HG03565 (cell line): ENCODE measurements at regions not wholly inside any gene's neighbourhood (a gene's known extent, or its start where the extent isn't known, plus 50 kb on each side); places are given as distances from the start of the nearest gene placed in this dataset.

Source experiments
- ATAC-seq: cut with Tn5 transposase; IDR thresholded peaks from one replicate; pipeline ENCODE4 v1.9.1; 2021; ENCODE audit warnings: mild to moderate bottlenecking, moderate library complexity; ENCODE audit not compliant: unreplicated experiment

DNA sequence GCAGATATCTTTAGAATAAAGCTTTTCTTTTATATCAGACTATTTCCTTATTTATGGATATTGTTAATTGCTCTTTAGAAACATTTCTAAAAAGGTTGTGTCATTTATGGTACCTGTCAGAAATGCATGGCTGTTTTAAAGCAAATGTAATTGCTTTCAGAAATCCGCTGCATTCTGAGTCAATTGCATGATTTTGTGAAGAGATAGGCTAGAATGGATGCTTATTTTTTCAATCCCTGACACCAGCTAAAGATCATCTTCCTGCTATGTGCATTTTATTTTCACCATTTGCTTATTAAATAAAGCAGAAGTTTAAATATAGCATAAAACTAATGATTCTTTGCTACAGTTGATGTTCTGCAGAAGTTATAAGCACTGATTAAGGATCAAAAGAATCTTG lies 170.2 kb upstream of the C9orf72 start:
- no peak for ATAC-seq

DNA sequence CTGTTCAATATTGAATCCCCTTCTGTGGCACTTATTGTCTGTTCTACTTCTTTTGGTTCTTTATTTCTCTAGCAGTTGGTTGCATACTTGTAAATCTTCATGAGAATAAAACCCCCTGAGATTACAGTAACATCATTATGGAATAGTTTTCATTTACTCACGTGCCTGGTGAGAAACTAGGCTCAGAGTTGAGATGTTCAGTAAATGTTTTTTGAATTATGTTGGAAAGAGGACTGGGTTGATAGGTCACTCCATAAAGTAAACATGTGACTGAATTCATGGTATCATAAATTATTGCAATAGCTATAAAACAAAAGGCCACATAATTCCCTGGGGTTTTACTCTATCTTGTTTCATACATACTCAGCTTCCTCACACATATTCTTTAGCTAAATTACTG lies 174.2 kb upstream of the C9orf72 start:
- no peak for ATAC-seq

DNA sequence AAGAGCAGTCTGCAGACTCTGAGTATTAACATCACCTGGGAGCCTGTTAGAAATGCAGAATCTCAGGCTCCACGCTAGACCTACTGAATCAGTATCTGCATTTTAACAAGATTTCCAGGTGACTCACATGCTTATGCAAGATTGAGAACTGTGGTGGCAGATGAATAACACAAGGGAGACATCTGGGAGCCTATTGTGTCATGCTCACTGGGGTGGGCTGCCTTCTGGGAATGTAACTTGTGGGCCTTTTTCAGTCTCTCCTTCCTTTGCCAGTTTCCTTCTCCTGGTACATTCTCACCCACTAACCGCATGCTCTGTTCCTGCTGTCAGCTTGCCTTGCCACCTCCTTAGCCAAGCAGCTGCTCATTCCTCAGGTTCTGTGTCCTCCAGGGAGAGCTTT lies 176.6 kb upstream of the C9orf72 start:
- no peak for ATAC-seq

DNA sequence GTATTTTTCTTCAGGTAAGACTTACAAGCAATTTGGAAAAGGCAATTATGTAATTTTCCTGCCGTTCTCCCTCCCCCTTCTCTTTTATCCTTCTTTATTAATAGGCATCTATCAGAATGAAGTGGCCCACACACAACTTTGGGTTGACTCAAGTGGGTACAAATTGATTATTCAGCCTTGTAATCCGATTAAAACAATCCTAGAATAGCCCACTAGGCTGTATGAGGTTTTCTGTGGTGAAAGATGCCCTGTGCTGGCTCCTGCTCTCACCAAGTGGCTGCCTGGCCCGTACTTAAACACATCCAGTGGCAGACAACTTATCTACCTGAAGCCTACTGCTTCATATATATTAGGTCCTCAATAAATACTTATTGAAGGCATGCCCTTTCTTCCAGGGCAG lies 177.3 kb upstream of the C9orf72 start:
- ATAC-seq = no peak

DNA sequence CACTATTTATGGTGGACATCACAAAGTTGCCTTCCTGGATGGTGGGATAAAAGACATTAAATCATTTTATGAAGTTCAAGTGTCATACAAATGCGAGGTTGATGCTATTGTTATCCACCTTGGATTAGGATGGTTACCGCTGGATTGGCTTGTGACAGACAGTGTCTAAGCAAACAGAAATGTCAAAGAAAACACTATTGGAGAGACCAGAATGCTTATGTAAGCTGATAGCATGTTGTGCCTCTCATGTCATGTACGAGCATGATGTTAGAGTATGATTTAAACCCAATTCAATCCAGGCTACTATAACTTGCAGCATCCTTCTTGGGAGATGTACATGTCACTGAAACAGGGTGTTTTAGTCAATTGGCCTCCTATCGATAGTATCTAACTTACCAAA lies 178.8 kb upstream of the C9orf72 start:
- ATAC-seq = no peak

DNA sequence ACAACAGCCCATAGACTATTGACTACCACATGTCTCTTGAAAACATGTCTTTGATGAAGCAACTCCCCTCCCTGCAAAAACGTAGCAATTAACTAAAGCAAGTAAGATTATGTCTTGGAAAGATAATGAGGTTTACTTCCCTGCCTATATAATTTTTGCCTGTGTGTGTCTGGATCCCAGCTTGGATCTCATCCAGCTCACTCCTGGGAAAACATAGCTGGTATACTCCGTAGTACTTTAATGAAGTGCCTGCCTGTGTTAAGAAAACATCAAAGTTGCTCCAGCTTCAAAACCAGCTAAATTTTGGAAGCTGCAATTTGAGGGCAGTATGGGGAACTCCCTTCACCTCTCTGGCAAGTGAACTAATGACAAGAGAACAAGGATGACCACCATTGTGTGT lies 182.6 kb upstream of the C9orf72 start:
- no peak for ATAC-seq

DNA sequence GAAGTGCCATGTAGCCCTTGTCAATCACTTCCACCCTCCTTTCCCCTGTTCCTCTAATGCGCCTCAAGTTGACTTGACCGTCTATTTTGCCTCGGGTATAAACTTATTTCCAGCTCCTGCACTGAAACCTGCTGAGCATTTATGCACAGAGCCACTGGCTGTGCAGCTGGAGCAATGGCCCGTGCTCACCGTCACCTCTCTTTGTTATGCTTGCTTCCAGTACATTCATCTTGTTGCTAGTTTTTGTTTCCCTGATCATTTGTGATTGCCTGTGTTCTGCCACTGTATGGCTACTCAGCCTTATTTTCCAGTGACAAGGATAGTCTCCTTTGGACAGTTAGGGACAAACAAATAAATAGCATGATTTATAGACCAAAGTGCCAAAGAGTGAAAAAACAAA lies 183.1 kb upstream of the C9orf72 start:
- no peak for ATAC-seq

DNA sequence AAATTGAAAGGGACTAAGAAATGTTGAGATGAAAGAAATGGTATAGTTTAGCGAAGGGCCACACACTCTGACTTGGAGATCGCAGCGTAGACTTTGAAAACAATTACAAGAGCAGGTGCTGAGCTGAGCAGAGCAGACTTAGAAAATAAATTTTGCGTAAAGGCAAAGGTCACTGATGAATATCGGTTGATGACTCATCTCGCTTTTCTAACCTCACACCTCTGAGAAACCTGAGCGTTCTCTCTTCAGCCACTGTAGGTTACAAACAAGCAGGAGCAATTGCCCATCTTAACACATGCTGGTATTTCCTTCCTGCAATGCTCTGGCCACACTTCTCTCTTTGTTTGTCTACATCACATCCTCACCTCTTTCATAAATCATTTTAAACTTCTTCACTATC lies 190.6 kb upstream of the C9orf72 start:
- no peak for ATAC-seq

DNA sequence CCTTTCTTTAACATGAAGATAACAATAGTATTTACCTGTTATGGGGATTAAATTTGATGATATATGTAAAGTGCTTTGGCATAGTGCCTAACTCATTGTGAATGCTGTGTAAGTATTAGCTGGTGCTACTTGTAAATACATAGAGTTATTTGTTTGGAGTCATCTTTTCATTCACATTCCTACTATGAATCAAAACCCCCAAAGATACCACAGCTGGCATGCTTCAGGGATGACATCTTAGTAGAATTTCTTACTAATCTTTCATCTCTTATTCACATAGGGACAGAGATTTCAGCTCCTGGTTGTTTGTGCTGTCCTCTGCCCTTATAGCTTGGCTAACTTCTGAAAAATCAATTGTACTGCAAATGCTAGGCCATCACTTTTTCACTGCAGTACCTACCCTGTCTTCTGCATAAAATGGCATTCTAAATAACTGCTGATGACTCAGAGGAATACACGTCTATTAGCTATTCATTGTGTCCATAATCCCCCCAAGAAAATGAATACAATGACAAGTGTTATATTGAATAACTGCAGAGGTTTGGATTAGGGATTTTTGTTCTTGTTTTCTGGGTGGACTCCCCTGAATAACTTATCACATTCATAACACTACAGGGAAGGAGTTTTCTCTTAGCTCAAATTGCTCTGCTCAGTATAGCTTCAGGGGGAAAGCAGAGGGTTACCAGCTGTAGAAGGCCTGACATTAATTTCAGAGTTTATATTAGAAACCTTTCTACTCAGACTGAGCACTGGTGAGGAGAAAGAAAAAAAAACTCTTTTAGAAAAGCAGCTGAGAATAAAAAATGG lies 192.2 kb upstream of the C9orf72 start:
- no peak for ATAC-seq

DNA sequence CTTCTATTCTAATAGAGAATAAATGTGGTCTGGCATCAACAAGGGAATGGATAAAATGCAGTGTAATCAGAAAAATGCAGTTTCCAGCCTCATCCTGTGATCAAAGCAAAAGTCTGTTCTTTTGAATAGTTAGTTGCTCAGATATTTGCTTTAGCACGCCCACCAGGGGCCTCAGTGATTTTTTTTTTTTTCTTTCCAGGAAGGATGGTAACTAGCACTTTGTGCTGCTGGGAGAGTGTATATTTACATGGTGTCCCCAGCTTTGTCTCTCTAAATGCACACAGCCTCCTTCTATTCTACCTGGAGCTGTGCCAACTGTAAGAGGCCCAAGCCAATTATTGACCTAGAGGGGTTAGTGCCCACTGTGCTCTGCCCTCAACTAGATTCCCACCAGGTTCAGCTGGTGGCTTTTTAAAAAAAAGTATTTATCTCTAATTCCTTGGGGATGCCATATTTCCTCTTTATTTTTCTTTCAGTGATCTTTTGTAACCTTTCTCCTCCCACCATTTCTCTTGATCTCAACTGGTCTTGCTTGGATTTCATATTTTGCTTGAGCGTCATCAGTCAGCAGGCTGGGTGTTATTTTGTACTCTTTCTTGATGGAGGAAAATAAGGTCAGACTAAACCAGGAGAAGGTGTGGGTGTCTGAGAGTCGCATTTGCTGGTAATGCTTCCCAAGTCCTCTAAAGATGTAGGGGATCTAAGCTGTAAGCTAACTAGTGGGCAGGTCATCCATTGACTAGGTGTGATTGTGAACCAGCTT lies 193.0 kb upstream of the C9orf72 start:
- no peak for ATAC-seq

DNA sequence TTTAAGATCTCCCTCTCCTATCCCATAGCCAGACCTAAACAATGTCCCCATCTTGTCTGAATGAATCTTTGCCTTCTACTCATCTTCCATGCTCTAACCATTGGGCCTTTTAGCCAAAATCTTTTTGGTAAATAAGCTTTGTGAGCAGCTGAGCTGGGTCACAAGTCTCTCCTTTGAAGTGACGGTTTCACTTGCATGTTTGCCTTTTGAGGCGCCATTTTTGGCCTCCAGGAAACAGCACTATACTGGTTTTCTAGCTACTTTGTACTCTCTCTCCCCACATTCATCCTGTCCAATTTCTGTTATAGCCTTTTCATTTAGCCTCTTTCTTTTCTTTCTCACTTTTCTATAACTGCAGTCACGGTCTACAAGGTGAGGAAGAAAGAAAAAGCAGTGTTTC lies 195.5 kb upstream of the C9orf72 start:
- no peak for ATAC-seq

DNA sequence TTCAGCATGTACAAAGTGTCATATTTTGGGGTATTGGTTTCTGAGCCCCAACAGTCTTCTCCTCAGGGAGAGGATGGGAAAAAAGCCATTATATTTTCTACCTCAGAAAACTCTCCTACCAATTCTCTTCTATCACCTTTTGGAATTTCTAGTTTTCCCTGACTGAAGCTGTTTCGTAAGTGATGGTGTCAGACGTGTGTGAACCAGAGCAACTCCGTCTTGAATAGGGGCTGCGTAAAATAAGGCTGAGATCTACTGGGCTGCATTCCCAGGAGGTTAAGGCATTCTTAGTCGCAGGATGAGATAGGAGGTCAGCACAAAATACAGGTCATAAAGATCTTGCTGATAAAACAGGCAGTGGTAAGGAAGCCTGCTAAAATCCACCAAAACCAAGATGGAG lies 197.3 kb upstream of the C9orf72 start:
- ATAC-seq = no peak

DNA sequence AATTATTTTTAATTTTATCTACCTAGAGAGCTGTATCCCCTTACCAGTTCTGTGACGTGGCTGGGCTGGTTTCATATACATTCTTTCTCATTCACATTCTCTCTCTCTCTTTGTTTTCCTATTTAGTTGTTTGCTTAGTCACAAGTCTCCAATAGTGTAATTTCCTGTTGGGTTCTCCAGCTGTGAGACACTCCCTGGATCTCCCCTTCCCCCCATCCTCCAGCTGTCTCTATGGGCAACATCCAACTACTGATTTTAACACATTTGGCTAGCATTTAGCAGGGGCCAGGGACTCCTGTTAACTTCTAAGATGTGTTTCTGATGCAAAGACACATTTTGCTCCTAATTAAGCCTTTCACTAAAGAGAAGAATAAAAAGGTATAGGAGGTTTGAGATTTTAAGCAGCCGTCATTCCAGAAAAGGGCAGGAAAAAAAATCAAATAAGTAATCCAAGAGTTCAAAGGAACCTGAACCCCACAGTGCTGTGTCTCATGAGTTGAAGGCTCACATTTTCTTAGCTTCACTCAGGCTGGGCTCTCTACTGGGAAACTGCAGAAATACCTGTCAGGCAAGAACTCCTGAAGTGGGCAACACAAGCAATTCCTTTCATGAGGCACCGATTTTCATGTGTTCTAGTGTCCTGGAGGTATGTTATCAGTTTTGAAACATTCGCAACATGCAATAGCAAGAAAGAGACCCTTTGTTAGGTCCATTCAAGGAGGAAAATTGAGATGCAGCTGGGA lies 198.7 kb upstream of the C9orf72 start:
- ATAC-seq = no peak

DNA sequence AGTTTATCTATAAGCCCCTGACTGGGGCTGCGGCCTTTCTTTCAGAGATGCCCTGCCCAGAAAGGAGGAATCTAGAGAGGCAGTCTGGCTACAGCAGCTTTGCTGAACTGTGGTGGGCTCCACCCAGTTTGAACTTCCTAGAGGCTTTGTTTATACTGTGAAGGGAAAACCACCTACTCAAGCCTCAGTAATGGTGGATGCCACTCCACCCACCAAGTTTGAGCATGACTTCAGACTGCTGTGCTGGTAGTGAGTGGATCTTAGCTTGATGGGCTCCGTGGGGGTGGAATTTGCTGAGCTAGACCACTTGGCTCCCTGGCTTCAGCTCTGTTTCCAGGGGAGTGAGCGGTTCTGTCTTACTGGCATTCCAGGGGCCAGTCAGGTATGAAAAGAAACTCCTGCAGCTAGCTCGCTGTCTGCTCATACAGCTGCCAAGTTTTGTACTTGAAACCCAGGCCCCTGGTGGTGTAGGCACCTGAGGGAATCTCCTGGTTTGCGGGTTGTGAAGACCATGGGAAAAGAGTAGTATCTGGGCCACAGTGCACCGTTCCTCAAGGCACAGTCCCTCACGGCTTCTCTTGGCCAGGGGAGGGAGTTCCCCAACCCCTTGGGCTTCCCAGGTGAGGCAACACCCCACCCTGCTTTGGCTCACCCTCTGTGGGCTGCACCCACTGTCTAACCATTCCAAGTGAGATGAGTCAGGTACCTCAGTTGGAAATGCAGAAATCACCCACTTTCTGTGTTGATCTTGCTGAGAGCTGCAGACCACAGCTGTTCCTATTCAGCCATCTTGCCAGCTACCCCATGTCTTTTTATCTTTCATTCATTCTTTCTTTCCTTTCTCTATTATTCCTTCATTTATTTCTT lies 211.8 kb upstream of the C9orf72 start:
- ATAC-seq = peak; percentile 32

DNA sequence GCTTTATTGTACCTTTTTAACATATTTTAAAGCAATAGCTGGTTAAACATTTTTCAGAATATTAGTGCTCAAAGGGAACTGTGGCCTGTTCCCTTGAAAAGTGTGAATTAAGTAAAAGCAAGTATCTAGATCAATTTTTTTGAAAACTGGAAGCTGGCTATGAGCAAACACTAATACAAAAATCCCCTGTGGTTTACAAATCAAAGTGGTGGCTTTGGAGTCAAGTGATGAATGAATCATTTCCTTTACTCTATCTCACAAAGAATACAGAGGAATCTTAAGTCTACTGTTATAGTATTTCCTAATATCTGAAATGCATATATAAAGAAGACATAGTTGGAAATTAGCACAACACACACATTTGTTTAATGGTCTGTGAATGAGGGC lies 212.4 kb upstream of the C9orf72 start:
- peak; percentile 93 for ATAC-seq

DNA sequence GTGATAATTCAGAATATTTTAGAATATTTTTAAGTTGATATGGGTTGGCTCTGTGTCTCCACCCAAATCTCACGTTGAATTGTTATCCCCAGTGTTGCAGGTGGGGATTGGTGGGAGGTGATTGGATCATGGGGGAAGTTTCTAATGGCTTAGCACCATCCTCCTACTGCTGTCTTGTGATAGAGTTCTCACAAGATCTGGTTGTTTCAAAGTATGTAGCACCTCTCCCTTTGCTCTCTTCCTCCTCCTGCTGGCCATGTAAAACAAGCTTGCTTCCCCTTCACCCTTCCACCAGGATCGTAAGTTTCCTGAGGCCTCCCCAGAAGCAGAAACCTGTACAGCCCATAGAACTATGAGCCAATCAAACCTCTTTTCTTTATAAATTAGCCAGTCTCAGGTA lies 214.6 kb upstream of the C9orf72 start:
- no peak for ATAC-seq

DNA sequence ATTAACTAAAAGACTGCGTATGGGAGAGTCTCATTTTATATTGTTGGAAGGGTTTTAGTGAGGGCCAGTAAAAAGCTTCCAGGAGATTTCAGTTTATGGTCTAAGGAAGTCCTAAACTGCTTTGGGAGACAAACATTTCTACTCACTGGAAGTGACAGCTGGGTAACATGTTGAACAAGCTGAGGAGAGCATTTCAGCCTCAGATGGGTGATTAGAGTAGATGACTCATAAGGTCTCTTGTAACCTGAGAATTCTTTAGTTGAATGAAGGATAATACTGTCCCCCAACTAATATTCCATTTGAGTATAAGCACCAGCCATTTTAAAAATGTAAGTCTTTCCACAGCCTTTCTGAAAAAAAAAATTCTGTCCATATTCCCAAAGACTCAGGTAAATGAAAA lies 218.0 kb upstream of the C9orf72 start:
- ATAC-seq = no peak

DNA sequence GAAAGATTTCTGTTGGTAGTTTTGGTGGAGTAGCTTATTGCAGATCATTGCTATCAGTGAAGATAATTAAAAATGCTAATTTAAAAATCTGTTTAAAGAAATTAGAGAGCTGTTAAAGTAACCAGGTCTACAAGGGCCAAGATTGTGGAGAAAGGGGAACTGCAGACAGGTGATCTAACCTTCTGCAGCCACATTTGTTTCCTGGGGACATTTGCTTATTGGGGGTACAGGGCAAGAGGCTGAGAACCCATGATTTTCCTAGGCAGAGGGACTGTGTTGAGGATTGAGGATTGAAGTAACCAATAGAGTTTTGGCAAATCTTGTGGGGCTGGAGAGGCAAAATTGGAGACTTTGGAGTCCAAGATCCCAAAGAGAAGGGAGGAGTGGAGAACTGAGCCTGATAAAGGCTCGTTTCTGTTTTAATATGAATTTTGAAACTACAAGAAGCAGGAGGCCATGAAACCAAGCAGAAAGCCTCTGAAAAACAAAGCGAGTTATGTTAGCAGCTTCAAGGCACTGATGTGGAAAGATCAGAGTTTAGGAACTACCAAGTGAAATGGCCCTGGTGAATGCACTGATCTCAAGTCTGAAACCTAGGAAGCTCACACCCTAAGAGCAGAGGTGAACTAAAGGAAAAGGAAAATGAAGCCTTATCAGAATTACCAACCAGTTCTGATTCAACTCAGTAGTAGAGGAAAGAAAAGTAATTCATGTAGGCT lies 219.8 kb upstream of the C9orf72 start:
- ATAC-seq = peak; percentile 50

DNA sequence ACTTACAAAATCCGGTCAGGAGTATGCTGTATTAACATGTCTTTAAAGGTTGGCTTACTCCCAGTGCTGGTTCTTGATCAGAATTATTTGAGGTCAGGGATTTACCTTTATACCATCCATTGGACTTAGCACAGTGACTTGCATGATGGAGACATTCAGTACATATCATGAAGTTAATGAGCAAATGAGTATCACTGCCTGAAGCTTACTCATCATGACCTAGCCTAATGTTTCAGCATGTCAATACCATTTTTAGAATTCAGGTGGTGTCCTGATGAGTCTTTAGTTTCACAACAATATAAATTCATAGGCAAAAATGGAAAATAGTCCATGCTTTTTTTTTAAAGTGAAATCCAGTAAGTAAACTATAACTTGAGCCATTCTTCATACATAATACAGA lies 226.0 kb upstream of the C9orf72 start:
- ATAC-seq = no peak

DNA sequence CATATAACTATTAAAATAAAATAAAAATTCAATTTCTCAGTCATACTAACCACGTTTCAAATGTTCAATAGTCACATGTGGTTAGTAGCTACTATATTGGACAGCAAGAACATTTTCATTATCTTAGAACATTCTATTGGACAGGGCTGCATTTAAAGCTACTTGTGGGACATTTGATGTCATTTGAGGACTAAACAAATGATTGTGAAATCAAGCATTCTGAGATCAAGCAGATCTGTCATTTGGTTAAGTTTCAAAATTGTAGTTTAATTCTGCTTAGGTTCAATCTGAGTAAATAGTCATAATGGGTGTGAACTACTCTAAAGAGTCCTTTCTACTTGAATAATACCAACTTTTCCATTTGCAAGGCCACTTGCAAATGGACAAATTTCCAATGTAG lies 226.9 kb upstream of the C9orf72 start:
- no peak for ATAC-seq
